ENCODE measurements at regions not wholly inside any gene's neighbourhood (a gene's known extent, or its start where the extent isn't known, plus 50 kb on each side); places are given as distances from the start of the nearest gene placed in this dataset.

DNA sequence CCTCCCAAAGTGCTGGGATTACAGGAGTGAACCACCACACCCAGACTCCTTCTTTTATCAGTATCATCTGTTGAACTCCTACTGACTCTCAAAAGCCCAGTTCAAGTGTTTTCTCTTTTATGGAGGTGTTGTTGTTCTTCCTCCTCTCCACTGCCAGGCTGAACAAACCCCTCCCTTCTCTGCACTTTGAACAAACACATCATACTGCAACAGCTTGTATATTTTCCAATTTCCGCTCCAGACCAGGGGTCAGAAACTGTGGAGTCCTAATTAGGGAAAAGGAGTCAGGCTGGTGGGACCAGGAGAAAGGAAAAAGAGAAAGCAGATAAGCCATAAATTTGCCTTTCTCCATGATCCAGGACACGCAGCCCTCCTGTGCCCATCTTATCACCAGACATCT, 148.1 kb upstream of the HMHB1 start:
- no peak for DNase-seq (ENCODE audit: low spot score)

GRCh38 chr5:143662020-143662419, 149.9 kb upstream of the HMHB1 start:
- DNase-seq (ENCODE audit: low spot score), result no peak

GRCh38 chr5:143660625-143661024, 151.3 kb upstream of the HMHB1 start:
- no peak for DNase-seq (ENCODE audit: low spot score)

GRCh38 chr5:143659599-143660238, 152.2 kb upstream of the HMHB1 start:
- DNase-seq (ENCODE audit: low spot score), result no peak

DNA sequence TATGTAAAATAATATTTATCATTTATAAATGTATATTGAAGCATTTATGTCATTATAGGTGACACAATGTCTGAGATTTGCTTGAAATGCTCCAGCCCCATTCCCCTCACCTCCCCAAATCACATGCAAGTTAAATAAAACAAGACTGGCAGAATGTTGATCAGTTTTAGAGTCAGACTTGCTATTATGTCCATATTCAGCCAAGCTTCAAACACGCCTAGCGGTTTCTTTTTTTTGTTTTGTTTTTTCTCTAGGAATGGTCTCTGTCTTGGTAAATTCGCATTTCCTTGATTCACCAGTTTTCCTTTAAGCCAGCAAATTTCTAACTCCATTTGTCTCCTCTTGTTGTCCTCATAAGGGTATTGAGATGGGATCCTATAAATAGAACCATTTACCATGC, 153.0 kb upstream of the HMHB1 start:
- DNase-seq (ENCODE audit: low spot score), result no peak

- no peak for DNase-seq (ENCODE audit: low spot score)
Observed at GRCh38 chr5:143657647-143658285, 154.2 kb upstream of the HMHB1 start.

GRCh38 chr5:143653766-143654282, 158.1 kb upstream of the HMHB1 start:
- DNase-seq (ENCODE audit: low spot score), result no peak

- no peak for DNase-seq (ENCODE audit: low spot score)
Observed at GRCh38 chr5:143653256-143653655, 158.7 kb upstream of the HMHB1 start.

- no peak for DNase-seq (ENCODE audit: low spot score)
Observed at GRCh38 chr5:143652108-143652700, 159.8 kb upstream of the HMHB1 start.

GRCh38 chr5:143649937-143650621, 161.9 kb upstream of the HMHB1 start:
- no peak for DNase-seq (ENCODE audit: low spot score)

DNA sequence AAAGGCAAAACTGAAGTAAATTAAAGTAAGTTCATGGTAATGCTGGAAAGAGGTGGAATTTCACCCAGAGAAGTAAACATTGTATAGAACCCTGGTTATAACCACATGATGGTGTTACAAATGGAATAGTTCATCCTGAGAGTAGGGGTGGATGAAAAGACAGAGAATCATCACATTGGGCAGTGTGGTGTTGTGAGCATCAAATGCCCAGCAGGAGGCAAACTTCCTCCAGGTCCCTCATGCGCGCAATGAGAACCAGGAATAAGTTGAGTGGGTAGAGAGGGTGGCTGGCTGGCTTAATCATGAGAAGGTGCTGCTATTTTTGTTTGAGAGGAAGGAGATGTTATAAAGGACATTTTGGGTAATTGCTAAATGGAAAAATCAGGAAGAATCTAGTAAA, 163.3 kb upstream of the HMHB1 start:
- no peak for DNase-seq (ENCODE audit: low spot score)

- DNase-seq (ENCODE audit: low spot score), result no peak
Observed at GRCh38 chr5:143646961-143647360, 165.0 kb upstream of the HMHB1 start.

- DNase-seq (ENCODE audit: low spot score), result no peak
Observed at GRCh38 chr5:143645356-143645755, 166.6 kb upstream of the HMHB1 start.

DNA sequence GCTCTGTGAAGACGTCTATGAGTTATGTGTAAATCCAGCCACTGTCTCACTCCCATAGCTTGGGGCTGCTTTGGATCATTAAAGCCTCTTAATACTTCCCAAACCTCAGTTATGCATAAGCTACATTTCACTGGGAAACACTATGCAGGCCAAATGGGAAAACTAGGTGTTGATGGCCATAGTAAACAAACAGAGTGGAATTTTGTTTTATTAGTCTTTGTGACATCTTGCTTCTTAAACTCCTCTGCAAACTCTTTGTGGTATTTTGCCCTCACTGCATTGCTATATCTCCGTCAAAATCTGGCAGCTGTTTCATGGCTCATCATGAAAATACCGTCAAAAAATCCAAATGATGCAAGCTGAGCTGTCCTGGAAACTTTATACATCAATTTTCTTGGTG, 167.2 kb upstream of the HMHB1 start:
- DNase-seq (ENCODE audit: low spot score), result no peak

DNA sequence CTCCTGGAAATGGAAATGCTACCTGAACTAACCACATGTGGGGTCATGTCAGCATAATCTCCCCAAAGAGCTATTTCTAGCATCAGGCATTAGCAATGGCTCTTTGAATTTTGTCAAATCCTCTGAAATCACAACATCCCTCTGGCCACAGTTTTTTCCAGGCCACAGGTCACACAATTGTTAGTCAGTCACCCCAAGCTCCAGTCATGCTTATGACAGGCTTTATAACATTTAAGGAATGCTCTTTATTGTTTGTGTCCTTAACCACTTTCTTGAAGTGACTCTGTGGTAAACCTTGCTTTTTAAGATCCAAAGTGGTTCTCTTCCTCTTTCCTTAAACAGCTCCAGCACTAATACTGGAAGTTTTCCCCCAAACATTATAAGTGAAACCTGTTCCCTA, 169.2 kb upstream of the HMHB1 start:
- DNase-seq (ENCODE audit: low spot score), result no peak

GRCh38 chr5:143641549-143642355, 170.2 kb upstream of the HMHB1 start:
- no peak for DNase-seq (ENCODE audit: low spot score)

- DNase-seq (ENCODE audit: low spot score), result no peak
Observed at GRCh38 chr5:143638654-143639053, 173.3 kb upstream of the HMHB1 start.

DNA sequence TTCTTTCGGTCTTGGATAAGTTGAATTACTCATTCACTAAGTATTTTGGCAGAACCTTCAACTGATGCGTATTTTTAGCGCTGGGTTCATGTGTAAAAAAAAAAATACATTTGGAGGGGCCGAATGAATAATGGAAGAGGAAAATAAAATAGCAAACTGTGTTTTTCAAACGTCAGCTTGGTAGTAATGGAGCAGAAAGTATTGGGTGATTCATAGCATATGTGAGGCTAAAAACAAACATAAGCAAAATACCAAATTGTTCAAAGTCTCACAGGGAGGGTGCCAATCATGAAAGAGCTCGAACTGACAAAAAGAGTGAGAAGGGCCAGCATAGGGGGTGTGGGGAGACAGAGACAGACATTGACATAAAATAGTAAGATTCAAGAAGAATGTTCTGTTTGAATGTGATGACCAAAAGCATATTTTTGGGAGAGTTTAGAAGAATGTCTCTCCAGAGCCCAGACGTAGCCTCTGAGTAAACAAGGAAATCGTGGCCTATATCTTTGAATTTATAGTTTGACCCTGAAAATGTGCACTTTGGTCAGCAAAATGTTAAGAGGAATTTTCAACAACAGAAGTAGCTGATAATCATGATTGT, 174.9 kb upstream of the HMHB1 start:
- no peak for DNase-seq (ENCODE audit: low spot score)

DNA sequence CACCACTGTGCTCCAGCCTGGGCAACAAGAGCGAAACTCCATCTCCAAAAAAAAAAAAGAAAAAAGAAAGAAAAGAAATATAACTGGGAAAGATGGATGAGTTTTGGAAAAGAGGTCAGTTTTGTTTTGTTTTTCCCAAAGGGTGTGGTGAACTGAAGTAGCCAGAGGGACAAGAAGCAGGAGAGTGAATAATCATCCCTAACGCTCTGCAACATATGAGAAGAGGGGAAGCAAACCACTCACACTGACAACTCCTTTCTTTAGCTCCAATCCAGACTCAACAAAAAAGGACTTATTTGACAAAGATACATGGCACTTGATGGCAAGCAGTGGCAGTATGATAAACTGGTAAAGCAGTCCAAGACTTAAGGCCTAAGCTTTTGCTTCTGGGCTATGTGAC, 176.1 kb upstream of the HMHB1 start:
- DNase-seq (ENCODE audit: low spot score), result no peak

DNA sequence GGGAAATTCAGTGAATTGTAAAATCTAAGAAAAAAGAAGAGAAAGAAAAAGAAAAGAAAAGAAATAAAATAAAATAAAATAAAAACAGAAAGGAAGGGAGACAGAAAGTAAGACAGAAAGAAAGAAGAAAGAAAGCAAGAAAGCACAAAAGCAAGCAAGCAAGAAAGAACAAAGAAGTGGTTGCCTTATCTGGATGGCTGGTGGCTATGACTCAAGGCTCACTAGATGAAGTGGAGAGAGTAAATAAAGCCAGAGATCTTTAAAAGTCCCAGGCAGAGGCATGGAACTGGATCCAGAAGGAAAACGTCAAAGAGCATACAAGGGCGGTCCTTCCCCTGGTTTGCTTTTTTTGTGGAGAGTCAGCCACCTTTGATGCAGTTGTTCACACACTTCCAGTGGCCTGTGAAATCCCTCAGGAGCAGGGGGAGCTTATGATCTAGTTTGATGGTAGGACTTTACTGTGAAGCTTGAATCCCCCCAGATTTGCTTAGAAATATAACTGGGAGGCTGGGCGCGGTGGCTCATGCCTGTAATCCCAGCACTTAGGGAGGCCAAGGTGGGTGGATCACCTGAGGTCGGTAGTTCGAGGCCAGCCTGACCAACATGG, 176.7 kb upstream of the HMHB1 start:
- no peak for DNase-seq (ENCODE audit: low spot score)

DNA sequence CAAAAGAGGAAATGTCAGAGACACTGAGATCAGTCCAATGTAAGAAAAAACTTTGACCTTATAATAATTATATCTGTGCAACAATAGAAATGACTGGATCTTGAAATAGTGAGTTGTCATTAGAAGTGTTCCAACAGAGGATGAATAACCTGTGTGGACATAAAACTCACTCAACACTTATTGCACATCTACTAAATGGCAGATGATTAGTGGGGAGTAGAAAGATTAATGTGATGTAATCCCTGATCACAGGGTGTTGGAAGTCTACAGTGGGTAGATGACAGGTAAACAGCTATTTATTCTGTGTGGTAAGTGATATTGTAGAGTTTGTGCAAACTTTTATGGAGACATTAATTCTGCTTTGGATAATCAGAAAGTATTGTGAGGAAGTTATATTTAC, 177.3 kb upstream of the HMHB1 start:
- no peak for DNase-seq (ENCODE audit: low spot score)

All from CD4-positive, alpha-beta T cell treated with Interleukin-2 at 100 ng/mL for 4 hours (primary cell).